NCI-H146 treated with DMSO at 0.1 percent for 48 hours (cell line): ENCODE measurements at regions not wholly inside any gene's neighbourhood (a gene's known extent, or its start where the extent isn't known, plus 50 kb on each side); places are given as distances from the start of the nearest gene placed in this dataset.
A peak's percentile ranks its signal among the peaks of the same experiment; 100 is the strongest.

Experiments used
- DNase-seq: peaks from one replicate; lab custom pipeline; 2025; ENCODE audit not compliant: unreplicated experiment; lab: John Stamatoyannopoulos, UW

- no peak for DNase-seq
Observed at GRCh38 chr3:168475704-168476103, 380.0 kb upstream of the GOLIM4 start.

- DNase-seq, result no peak
Observed at GRCh38 chr3:168473334-168473890, 377.7 kb upstream of the GOLIM4 start.

- DNase-seq, result no peak
Observed at GRCh38 chr3:168472783-168473182, 377.1 kb upstream of the GOLIM4 start.

GRCh38 chr3:168470380-168470779 is 374.7 kb upstream of the GOLIM4 start:
- peak; percentile 30 for DNase-seq

- DNase-seq, result no peak
Observed at GRCh38 chr3:168469436-168469835, 373.7 kb upstream of the GOLIM4 start.

GRCh38 chr3:168467115-168467714 is 371.5 kb upstream of the GOLIM4 start:
- peak; percentile 85 for DNase-seq

- no peak for DNase-seq
Observed at GRCh38 chr3:168461793-168462192, 366.1 kb upstream of the GOLIM4 start.

GRCh38 chr3:168459226-168459784 is 363.6 kb upstream of the GOLIM4 start:
- no peak for DNase-seq

- no peak for DNase-seq
Observed at GRCh38 chr3:168457954-168458539, 362.3 kb upstream of the GOLIM4 start.

GRCh38 chr3:168455814-168456213 is 360.1 kb upstream of the GOLIM4 start:
- DNase-seq, result no peak

- no peak for DNase-seq
Observed at GRCh38 chr3:168453623-168454022, 357.9 kb upstream of the GOLIM4 start.

- no peak for DNase-seq
Observed at GRCh38 chr3:168443965-168444364, 348.2 kb upstream of the GOLIM4 start.

- DNase-seq, result no peak
Observed at GRCh38 chr3:168442502-168442901, 346.8 kb upstream of the GOLIM4 start.

GRCh38 chr3:168436245-168436724 is 340.6 kb upstream of the GOLIM4 start:
- DNase-seq, result no peak

GRCh38 chr3:168431491-168431890 is 335.8 kb upstream of the GOLIM4 start:
- no peak for DNase-seq

- DNase-seq, result no peak
Observed at GRCh38 chr3:168427835-168428475, 332.2 kb upstream of the GOLIM4 start.

- DNase-seq, result no peak
Observed at GRCh38 chr3:168427156-168427555, 331.4 kb upstream of the GOLIM4 start.

- no peak for DNase-seq
Observed at GRCh38 chr3:168425936-168426595, 330.3 kb upstream of the GOLIM4 start.

- DNase-seq, result no peak
Observed at GRCh38 chr3:168424059-168424734, 328.5 kb upstream of the GOLIM4 start.

- DNase-seq, result no peak
Observed at GRCh38 chr3:168422843-168423242, 327.1 kb upstream of the GOLIM4 start.

GRCh38 chr3:168419091-168419490 is 323.4 kb upstream of the GOLIM4 start:
- DNase-seq, result no peak
